Keratinocyte (primary cell): ENCODE measurements at regions not wholly inside any gene's neighbourhood (a gene's known extent, or its start where the extent isn't known, plus 50 kb on each side); places are given as distances from the start of the nearest gene placed in this dataset.

ENCODE experiments used
- DNase-seq: peaks from one replicate; pipeline ENCODE4 v3.0.0-alpha.2; 2011; ENCODE audit warnings: low read depth, missing footprints, low spot score
- FAIRE-seq: peaks from 2 replicates; lab custom pipeline; 2011; peaks lifted over from hg19 to GRCh38; lab: Jason Lieb, UNC
- H2AFZ ChIP-seq: 2 replicates; pipeline ENCODE4 v1.6.0; 2012; ENCODE audit warnings: low read length, control low read depth, inconsistent platforms; ENCODE audit not compliant: control insufficient read depth
- H3K27ac ChIP-seq: 2 replicates; pipeline ENCODE4 v1.5.1; 2011; ENCODE audit warnings: low read length; ENCODE audit not compliant: control insufficient read depth, insufficient read depth
- H3K27me3 ChIP-seq: 3 replicates; pipeline ENCODE4 v1.6.0; 2011; ENCODE audit warnings: low read length; ENCODE audit not compliant: control insufficient read depth, insufficient read depth; ENCODE audit errors: extremely low read depth
- H3K36me3 ChIP-seq, 2 experiments: 2 replicates in 1 of 2; 3 replicates in 1 of 2; pipeline ENCODE4 v1.5.1; 2011; ENCODE audit warnings: low read length in 2 of 2, mild to moderate bottlenecking in 1 of 2; ENCODE audit not compliant: control insufficient read depth in 2 of 2, insufficient read depth in 2 of 2; ENCODE audit errors: extremely low read depth in 1 of 2
- H3K4me1 ChIP-seq: 3 replicates; pipeline ENCODE4 v1.5.1; 2011; ENCODE audit warnings: low read length; ENCODE audit not compliant: control insufficient read depth, insufficient read depth; ENCODE audit errors: extremely low read depth
- H3K4me2 ChIP-seq: 3 replicates; pipeline ENCODE4 v1.6.0; 2011; ENCODE audit warnings: low read depth, low read length; ENCODE audit not compliant: control insufficient read depth, insufficient read depth; ENCODE audit errors: extremely low read depth
- H3K4me3 ChIP-seq, 3 experiments: fragments of 200-600 bp in 1 of 3; sonication (generic) in 1 of 3; 2 replicates in 2 of 3; 3 replicates in 1 of 3; pipeline ENCODE4 v1.5.1; 2011 to 2016; ENCODE audit warnings: low read length in 3 of 3, mild to moderate bottlenecking in 3 of 3, control low read depth in 2 of 3, inconsistent platforms in 1 of 3, low read depth in 1 of 3, mixed read lengths in 1 of 3, mixed run types in 1 of 3, moderate library complexity in 1 of 3; ENCODE audit not compliant: control insufficient read depth in 2 of 3, insufficient read depth in 2 of 3; ENCODE audit errors: extremely low read depth in 1 of 3
- H3K79me2 ChIP-seq: 2 replicates; pipeline ENCODE4 v1.6.0; 2012; ENCODE audit warnings: low read length; ENCODE audit not compliant: control insufficient read depth, insufficient read depth
- H3K9ac ChIP-seq: 3 replicates; pipeline ENCODE4 v1.6.0; 2011; ENCODE audit warnings: low read length; ENCODE audit not compliant: control insufficient read depth, insufficient read depth; ENCODE audit errors: extremely low read depth
- H3K9me1 ChIP-seq: 3 replicates; pipeline ENCODE4 v1.6.0; 2011; ENCODE audit warnings: low read length; ENCODE audit not compliant: control insufficient read depth, insufficient read depth; ENCODE audit errors: extremely low read depth
- H3K9me3 ChIP-seq: 2 replicates; pipeline ENCODE4 v1.5.1; 2012; ENCODE audit warnings: low read depth, low read length; ENCODE audit not compliant: control insufficient read depth
- H4K20me1 ChIP-seq: 3 replicates; pipeline ENCODE4 v1.6.0; 2011; ENCODE audit warnings: low read length; ENCODE audit not compliant: control insufficient read depth, insufficient read depth; ENCODE audit errors: extremely low read depth
- CTCF ChIP-seq, 3 experiments: IDR thresholded peaks in 1 of 3; conservative IDR thresholded peaks in 1 of 3; optimal IDR thresholded peaks in 1 of 3; 2 replicates in 2 of 3; 3 replicates in 1 of 3; pipeline versions ENCODE3 to v1.5.1; 2011; ENCODE audit warnings: low read length in 3 of 3, mild to moderate bottlenecking in 3 of 3, moderate library complexity in 2 of 3, control low read depth in 1 of 3, inconsistent platforms in 1 of 3; ENCODE audit not compliant: insufficient read depth in 2 of 3; ENCODE audit errors: extremely low read depth in 1 of 3
- EZH2 ChIP-seq: IDR thresholded peaks from one replicate; pipeline ENCODE4 v1.6.1; 2012; ENCODE audit warnings: inconsistent platforms, mild to moderate bottlenecking, low read length, moderate library complexity
- dilution Hi-C: fragments of 300-500 bp; cut with MboI; formaldehyde crosslinking; loops from one replicate; pipeline ENCODE4 v1.7.0; 2020; ENCODE audit warnings: low sequenced_read_pairs; ENCODE audit not compliant: extremely low pct_ligation_motif_present

- H2AFZ ChIP-seq: no peak overlapping the region
These were observed 147.5 kb upstream of the THBS1 start for GRCh38 chr15:39433376-39433775.

GRCh38 chr15:39434163-39434562, 146.7 kb upstream of the THBS1 start:
- peaks cover 17% of the 10 kb centered on the region for H3K4me1 ChIP-seq
- no peak overlapping the region for H3K4me2 ChIP-seq
- no peak overlapping the region for H3K9ac ChIP-seq
- TF ChIP-seq EZH2 (no peak), CTCF (optimal IDR thresholded peaks at IDR 0.05 in 1 of 3, IDR thresholded peaks at IDR 0.05 in 1 of 3, conservative IDR thresholded peaks at IDR 0.05 in 1 of 3; ENCODE audit: extremely low read depth in 1 of 3, insufficient read depth in 2 of 3, low read length in 3 of 3) (no peak)
- H3K79me2 ChIP-seq: no peaks in the 10 kb centered on the region
- dilution Hi-C loops: no loop called here
- no peak overlapping the region for H3K4me3 ChIP-seq
- no peak overlapping the region for H3K27ac ChIP-seq
- H3K27me3 ChIP-seq: no peaks in the 10 kb centered on the region
- H3K9me3 ChIP-seq: no peaks in the 10 kb centered on the region
- H3K36me3 ChIP-seq: no peaks in the 10 kb centered on the region
- no peaks in the 10 kb centered on the region for H3K9me1 ChIP-seq
- DNase-seq (no peak), FAIRE-seq (no peak)
- no peaks in the 10 kb centered on the region for H4K20me1 ChIP-seq
- H2AFZ ChIP-seq: no peak overlapping the region

More at GRCh38 chr15:39433376-39433775, 147.5 kb upstream of the THBS1 start:
- Histone ChIP-seq H3K9me3 (no peaks in the 10 kb centered on the region), H3K79me2 (no peaks in the 10 kb centered on the region), H3K36me3 (no peaks in the 10 kb centered on the region), H3K9me1 (no peaks in the 10 kb centered on the region), H3K4me2 (no peak overlapping the region), H4K20me1 (no peaks in the 10 kb centered on the region), H3K9ac (no peak overlapping the region), H3K27me3 (no peaks in the 10 kb centered on the region), H3K27ac (no peak overlapping the region), H3K4me3 (no peak overlapping the region), H3K4me1 (peaks cover 17% of the 10 kb centered on the region)
- DNase-seq (no peak), FAIRE-seq (no peak)
- dilution Hi-C loops: no loop called here
- TF ChIP-seq EZH2 (no peak), CTCF (optimal IDR thresholded peaks at IDR 0.05 in 1 of 3, IDR thresholded peaks at IDR 0.05 in 1 of 3, conservative IDR thresholded peaks at IDR 0.05 in 1 of 3; ENCODE audit: extremely low read depth in 1 of 3, insufficient read depth in 2 of 3, low read length in 3 of 3) (no peak)
